ENCODE measurements at regions not wholly inside any gene's neighbourhood (a gene's known extent, or its start where the extent isn't known, plus 50 kb on each side); places are given as distances from the start of the nearest gene placed in this dataset.

DNA sequence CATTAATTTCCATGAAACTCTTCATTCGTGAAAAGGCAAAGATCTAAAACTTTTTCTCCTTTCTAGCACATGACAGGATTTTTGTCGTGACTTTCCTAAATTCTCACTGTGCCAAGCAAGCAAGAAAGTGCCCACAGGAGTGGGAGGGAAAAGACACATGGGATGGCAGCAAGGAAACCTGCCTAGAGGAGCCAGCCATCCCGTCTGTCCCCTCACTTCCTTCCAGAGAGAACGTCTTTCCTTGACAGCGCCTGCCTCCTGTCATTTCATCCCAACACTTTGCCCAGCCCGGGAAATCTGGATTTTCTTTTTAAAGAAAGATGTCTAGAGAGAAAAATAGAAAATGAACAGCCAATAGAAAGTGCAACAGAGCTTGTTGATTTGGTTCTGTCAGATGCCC is 200.6 kb upstream of the PTBP2 start:
- ATAC-seq = no peak
- POLR2A ChIA-PET = no interaction called here
- Histone ChIP-seq H4K20me1 (ENCODE audit: insufficient read depth, low read length) (no peaks in the 10 kb centered on the region), H3K4me3 (replicated peaks in 1 of 3; ENCODE audit: insufficient read depth in 1 of 3, low read depth in 2 of 3, low read length in 3 of 3) (no peak overlapping the region), H3K9ac (ENCODE audit: insufficient read depth, low read depth, low read length) (no peak overlapping the region), H2AFZ (ENCODE audit: low read length) (no peak overlapping the region), H3K27me3 (ENCODE audit: control insufficient read depth in 1 of 2, insufficient read depth in 2 of 2, low read length in 2 of 2) (no peaks in the 10 kb centered on the region), H3K4me2 (ENCODE audit: low read depth, low read length) (no peak overlapping the region), H3K79me2 (ENCODE audit: insufficient read depth, low read length) (no peaks in the 10 kb centered on the region), H3K4me1 (ENCODE audit: insufficient read depth, low read length) (no peaks in the 10 kb centered on the region), H3K27ac (ENCODE audit: extremely low read length, insufficient read depth, low read length) (no peak overlapping the region), H3K9me3 (ENCODE audit: low read length) (no peaks in the 10 kb centered on the region), H3K36me3 (replicated peaks in 1 of 2; ENCODE audit: control insufficient read depth in 1 of 2, insufficient read depth in 2 of 2, low read length in 2 of 2) (no peaks in the 10 kb centered on the region)
- no peak for DNase-seq (ENCODE audit: low spot score)
- CTCF ChIA-PET (ENCODE audit: low intra/inter-chr PET ratio, low total read pairs) = no interaction called here
- FAIRE-seq = no peak
- no TSS peak for BruUV-seq (replicated peaks)
- WGBS (ENCODE audit: low lambda C conversion rate) = 27% methylated on average over 6 of the region's 6 CpGs
- intact Hi-C loops (cut with micrococcal nuclease; ENCODE audit: unreplicated experiment) = no loop called here
- in situ Hi-C loops (cut with HindIII; ENCODE audit: extremely low pct_ligation_motif_present, low pct_unique_long_range_greater_than_20kb) = no loop called here
- TF ChIP-seq ETS1 (CRISPR knock-in tag; IDR thresholded peaks at IDR 0.05) = no peak
- TF ChIP-seq HOXD1 (CRISPR knock-in tag; IDR thresholded peaks at IDR 0.05) = no peak
- TF ChIP-seq GABPA (IDR thresholded peaks at IDR 0.05; ENCODE audit: low read depth, low read length) = no peak
- no peak for TF ChIP-seq GABPA (CRISPR knock-in tag; IDR thresholded peaks at IDR 0.05; ENCODE audit: low read depth)
- TF ChIP-seq ZNF83 (CRISPR knock-in tag; IDR thresholded peaks at IDR 0.05; ENCODE audit: borderline replicate concordance) = no peak
- TF ChIP-seq TFDP2 (CRISPR knock-in tag; IDR thresholded peaks at IDR 0.05) = no peak
- TF ChIP-seq ZFAT (CRISPR knock-in tag; conservative IDR thresholded peaks at IDR 0.05) = no peak
